ENCODE measurements at regions not wholly inside any gene's neighbourhood (a gene's known extent, or its start where the extent isn't known, plus 50 kb on each side); places are given as distances from the start of the nearest gene placed in this dataset.
"Not testable (repeated sequence)": the region's sequence is repeated elsewhere in the genome, so short reads cannot be mapped to it uniquely, and the experiment has no call there.

DNA sequence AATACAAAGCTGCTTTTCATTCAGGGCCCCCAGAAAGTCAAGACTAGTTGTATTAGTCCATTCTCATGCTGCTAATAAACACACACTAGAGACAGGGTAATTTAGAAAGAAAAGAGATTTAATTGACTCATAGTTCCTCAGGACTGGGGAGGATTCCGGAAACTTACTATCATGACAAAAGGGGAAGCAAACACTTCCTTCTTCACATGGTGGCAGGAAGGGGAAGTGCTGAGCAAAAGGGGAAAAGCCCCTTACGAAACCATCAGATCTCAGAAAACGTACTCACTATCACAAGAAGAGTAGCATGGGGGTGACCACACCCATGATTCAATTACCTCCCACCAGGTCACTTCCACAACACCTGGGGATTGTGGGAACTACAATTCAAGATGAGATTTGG lies 373.8 kb upstream of the FRG1 start:
- TF ChIP-seq, protein P1, sequence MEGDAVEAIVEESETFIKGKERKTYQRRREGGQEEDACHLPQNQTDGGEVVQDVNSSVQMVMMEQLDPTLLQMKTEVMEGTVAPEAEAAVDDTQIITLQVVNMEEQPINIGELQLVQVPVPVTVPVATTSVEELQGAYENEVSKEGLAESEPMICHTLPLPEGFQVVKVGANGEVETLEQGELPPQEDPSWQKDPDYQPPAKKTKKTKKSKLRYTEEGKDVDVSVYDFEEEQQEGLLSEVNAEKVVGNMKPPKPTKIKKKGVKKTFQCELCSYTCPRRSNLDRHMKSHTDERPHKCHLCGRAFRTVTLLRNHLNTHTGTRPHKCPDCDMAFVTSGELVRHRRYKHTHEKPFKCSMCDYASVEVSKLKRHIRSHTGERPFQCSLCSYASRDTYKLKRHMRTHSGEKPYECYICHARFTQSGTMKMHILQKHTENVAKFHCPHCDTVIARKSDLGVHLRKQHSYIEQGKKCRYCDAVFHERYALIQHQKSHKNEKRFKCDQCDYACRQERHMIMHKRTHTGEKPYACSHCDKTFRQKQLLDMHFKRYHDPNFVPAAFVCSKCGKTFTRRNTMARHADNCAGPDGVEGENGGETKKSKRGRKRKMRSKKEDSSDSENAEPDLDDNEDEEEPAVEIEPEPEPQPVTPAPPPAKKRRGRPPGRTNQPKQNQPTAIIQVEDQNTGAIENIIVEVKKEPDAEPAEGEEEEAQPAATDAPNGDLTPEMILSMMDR (IDR thresholded peaks at IDR 0.05), result not testable (repeated sequence)
- TF ChIP-seq POLR2A (IDR thresholded peaks at IDR 0.05), result not testable (repeated sequence)

Data from thyroid gland (tissue), 4 donors.